B cell (primary cell): ENCODE measurements at regions not wholly inside any gene's neighbourhood (a gene's known extent, or its start where the extent isn't known, plus 50 kb on each side); places are given as distances from the start of the nearest gene placed in this dataset.
A peak's percentile ranks its signal among the peaks of the same experiment; 100 is the strongest.

Experiments used
- ATAC-seq: fragments of 200-7000 bp; cut with Tn5 transposase; one replicate; pipeline ENCODE4 v1.10.0; 2021; ENCODE audit warnings: low read depth, mild to moderate bottlenecking, moderate number of reproducible peaks, moderate library complexity
- CTCF ChIA-PET: fragments of 350-600 bp; sonication (Branson Sonifier 250); formaldehyde crosslinking; loops from one replicate; lab custom pipeline; 2021; ENCODE audit warnings: antibody characterized with exemption, inconsistent platforms; lab: Charles Lee
- POLR2A ChIA-PET: fragments of 350-600 bp; sonication (Branson Sonifier 250); formaldehyde crosslinking; loops from one replicate; lab custom pipeline; 2021; ENCODE audit warnings: antibody characterized with exemption; lab: Charles Lee
- DNase-seq: peaks from one replicate; pipeline ENCODE4 v3.0.0; 2013
- H2AFZ ChIP-seq: 2 replicates; pipeline ENCODE4 v1.6.1; 2012; ENCODE audit warnings: mild to moderate bottlenecking, low read depth, low read length; ENCODE audit not compliant: insufficient read depth, poor library complexity, severe bottlenecking
- H3K27ac ChIP-seq, 2 donors: 1 replicate in 1 of 2; 2 replicates in 1 of 2; pipeline ENCODE4 v1.5.1; 2012 to 2013; ENCODE audit warnings: low read length in 2 of 2, mild to moderate bottlenecking in 2 of 2, moderate library complexity in 1 of 2
- H3K27me3 ChIP-seq, 4 experiments: fragments of 200-600 bp in 1 of 4; sonication (generic) in 1 of 4; replicated peaks in 1 of 4; 1 replicate in 2 of 4; 2 replicates in 2 of 4; pipeline versions ENCODE4 v1.6.1 to v1.7.0; 2013 to 2016; ENCODE audit warnings: low read length in 3 of 4, mild to moderate bottlenecking in 2 of 4, mixed read lengths in 1 of 4, moderate library complexity in 1 of 4; ENCODE audit not compliant: insufficient read depth in 4 of 4, control insufficient read depth in 3 of 4; ENCODE audit errors: control extremely low read depth in 1 of 4
- H3K36me3 ChIP-seq, 2 experiments: replicated peaks in 1 of 2; 1 replicate in 1 of 2; 2 replicates in 1 of 2; pipeline versions ENCODE4 v1.6.1 to v1.7.1; 2013; ENCODE audit warnings: low read length in 1 of 2; ENCODE audit not compliant: insufficient read depth in 2 of 2, control insufficient read depth in 1 of 2; ENCODE audit errors: control extremely low read depth in 1 of 2, extremely low read depth in 1 of 2
- H3K4me1 ChIP-seq, 2 donors: fragments of 200-600 bp in 1 of 2; sonication (generic) in 1 of 2; 1 replicate in 1 of 2; 2 replicates in 1 of 2; pipeline versions ENCODE4 v1.5.1 to v1.6.1; 2013 to 2017; ENCODE audit warnings: low read length in 2 of 2; ENCODE audit not compliant: control insufficient read depth in 2 of 2, insufficient read depth in 2 of 2
- H3K4me2 ChIP-seq: replicated peaks from 2 replicates; pipeline ENCODE3; 2012; ENCODE audit warnings: mild to moderate bottlenecking, low read depth, low read length; ENCODE audit not compliant: poor library complexity, severe bottlenecking
- H3K4me3 ChIP-seq, 5 experiments: fragments of 200-600 bp in 1 of 5; sonication (generic) in 1 of 5; 1 replicate in 3 of 5; 2 replicates in 2 of 5; pipeline versions ENCODE4 v1.5.1 to v1.7.0; 2011 to 2016; ENCODE audit warnings: low read length in 4 of 5, mild to moderate bottlenecking in 4 of 5, low read depth in 2 of 5, control low read depth in 1 of 5, moderate library complexity in 1 of 5; ENCODE audit not compliant: insufficient read depth in 1 of 5; ENCODE audit errors: control extremely low read depth in 1 of 5, extremely low read depth in 1 of 5
- H3K79me2 ChIP-seq: fragments of 200-600 bp; sonication (generic); one replicate; pipeline ENCODE4 v1.6.0; 2016; ENCODE audit warnings: low read length; ENCODE audit not compliant: control insufficient read depth, insufficient read depth
- H3K9ac ChIP-seq: fragments of 200-600 bp; sonication (generic); 2 replicates; pipeline ENCODE4 v1.6.1; 2017; ENCODE audit warnings: mild to moderate bottlenecking, low read length, moderate library complexity
- H3K9me3 ChIP-seq, 3 donors: one replicate each; pipeline versions ENCODE4 v1.6.1 to v1.7.1; 2013; ENCODE audit warnings: low read length in 2 of 3; ENCODE audit not compliant: control insufficient read depth in 2 of 3, insufficient read depth in 1 of 3; ENCODE audit errors: control extremely low read depth in 1 of 3
- H4K20me1 ChIP-seq: 2 replicates; pipeline ENCODE4 v1.6.0; 2012; ENCODE audit warnings: mild to moderate bottlenecking, low read length; ENCODE audit not compliant: insufficient read depth, control insufficient read depth, poor library complexity, severe bottlenecking
- H3K27ac Mint-ChIP-seq: one replicate; pipeline ENCODE4 v1.8.0; 2021; ENCODE audit warnings: mixed read lengths
- H3K27me3 Mint-ChIP-seq: one replicate; pipeline ENCODE4 v1.8.0; 2021; ENCODE audit warnings: mixed read lengths
- H3K4me1 Mint-ChIP-seq: one replicate; pipeline ENCODE4 v1.8.0; 2021; ENCODE audit warnings: mixed read lengths
- H3K4me3 Mint-ChIP-seq: one replicate; pipeline ENCODE4 v1.8.0; 2021; ENCODE audit warnings: mixed read lengths
- H3K9me3 Mint-ChIP-seq: one replicate; pipeline ENCODE4 v1.8.0; 2022; ENCODE audit warnings: mixed read lengths; ENCODE audit not compliant: insufficient read depth
- CTCF ChIP-seq: fragments of 200-600 bp; IDR thresholded peaks from one replicate; pipeline ENCODE4 v1.8.0; 2022; ENCODE audit warnings: antibody characterized with exemption, mild to moderate bottlenecking
- EZH2 ChIP-seq: IDR thresholded peaks from 2 replicates; pipeline ENCODE4 v1.6.1; 2012; ENCODE audit warnings: borderline replicate concordance, low read depth, mild to moderate bottlenecking, moderate library complexity, low read length; ENCODE audit not compliant: insufficient read depth, poor library complexity, severe bottlenecking
- WGBS: methylation state at CpG from one replicate; pipeline ENCODE4 v1.1.5; 2013; ENCODE audit warnings: missing lambda C conversion rate; ENCODE audit not compliant: insufficient coverage; 5-methylcytosine and 5-hydroxymethylcytosine counted together
- intact Hi-C: fragments of 100-400 bp; cut with micrococcal nuclease; formaldehyde crosslinking; loops from one replicate; pipeline ENCODE4 v1.10.0; 2022

- Histone ChIP-seq H3K79me2 (no peaks in the 10 kb centered on the region), H3K4me3 (no peak overlapping the region), H3K27ac (no peak overlapping the region), H3K27me3 (no peaks in the 10 kb centered on the region), H4K20me1 (no peaks in the 10 kb centered on the region), H3K9me3 (peaks cover 0 to 2% (median 0%) of the 10 kb centered on the region in 3 donors), H3K4me1 (peaks cover 4 to 5% of the 10 kb centered on the region in 2 donors), H3K9ac (no peak overlapping the region), H3K36me3 (no peaks in the 10 kb centered on the region), H3K4me2 (no peak overlapping the region), H2AFZ (no peak overlapping the region)
- DNase-seq (no peak), ATAC-seq (no peak)
- POLR2A ChIA-PET, result no interaction called here
- 86% methylated on average over 3 of the region's 5 CpGs for WGBS
- Mint-ChIP-seq H3K4me3 (no peak overlapping the region), H3K27me3 (no peaks in the 10 kb centered on the region), H3K27ac (no peak overlapping the region), H3K9me3 (peaks cover 7% of the 10 kb centered on the region), H3K4me1 (peaks cover 30% of the 10 kb centered on the region)
- CTCF ChIA-PET, result interaction anchor here (0.5 to 1.2 kb wide), 3 partner anchors 27 to 290 kb away, joined by 3 to 4 read pairs (median 3); no protein-coding TSS in a partner anchor
- TF ChIP-seq EZH2 (no peak), CTCF (no peak)
- intact Hi-C loops, result loop anchor here (5.0 kb wide), 1 partner anchor 36 kb away; no protein-coding TSS in a partner anchor
Measured at GRCh38 chr6:113596387-113597230, 260.5 kb upstream of the MARCKS start.

GRCh38 chr6:113597231-113597583, 259.9 kb upstream of the MARCKS start:
- Mint-ChIP-seq H3K4me3 (no peak overlapping the region), H3K9me3 (peaks cover 7% of the 10 kb centered on the region), H3K27me3 (no peaks in the 10 kb centered on the region), H3K4me1 (peaks cover 25% of the 10 kb centered on the region), H3K27ac (no peak overlapping the region)
- POLR2A ChIA-PET, result no interaction called here
- Histone ChIP-seq H3K79me2 (no peaks in the 10 kb centered on the region), H3K4me3 (no peak overlapping the region), H3K27me3 (no peaks in the 10 kb centered on the region), H3K9ac (no peak overlapping the region), H3K36me3 (no peaks in the 10 kb centered on the region), H4K20me1 (no peaks in the 10 kb centered on the region), H3K9me3 (peaks cover 0 to 2% (median 0%) of the 10 kb centered on the region in 3 donors), H3K27ac (no peak overlapping the region), H3K4me1 (peaks cover under 1 to 5% of the 10 kb centered on the region in 2 donors), H3K4me2 (no peak overlapping the region), H2AFZ (no peak overlapping the region)
- intact Hi-C loops, result loop anchor here (5.0 kb wide), 1 partner anchor 35 kb away; no protein-coding TSS in a partner anchor
- WGBS, result 57% methylated on average over 1 of the region's 1 CpG
- CTCF ChIA-PET, result interaction anchor here (1.2 kb wide), 1 partner anchor 291 kb away, joined by 3 read pairs; no protein-coding TSS in a partner anchor
- TF ChIP-seq EZH2, result no peak
- TF ChIP-seq CTCF, result no peak
- ATAC-seq, result peak; percentile 14
- DNase-seq, result no peak
